HepG2 (cell line): ENCODE measurements at regions not wholly inside any gene's neighbourhood (a gene's known extent, or its start where the extent isn't known, plus 50 kb on each side); places are given as distances from the start of the nearest gene placed in this dataset.

Experiments
- ATAC-seq: fragments of 200-7000 bp; cut with Tn5 transposase; 3 replicates; pipeline ENCODE4 v1.9.1; 2020; ENCODE audit warnings: mild to moderate bottlenecking, moderate library complexity
- BruUV-seq: library from RNA; stranded (reverse); fragments of 400-500 nt; replicated peaks from 2 replicates; lab custom pipeline; 2021; lab: Mats Ljungman, UMichigan
- CTCF ChIA-PET: fragments of 300-600 bp; formaldehyde crosslinking; extraction: SDS; loops from one replicate; lab custom pipeline; 2021; ENCODE audit warnings: low total read pairs, inconsistent platforms, low intra/inter-chr PET ratio; lab: Yijun Ruan, JAX
- POLR2A ChIA-PET: fragments of 350-600 bp; sonication (Branson Sonifier 250); formaldehyde crosslinking; loops from one replicate; lab custom pipeline; 2020; ENCODE audit warnings: antibody characterized with exemption, inconsistent platforms; lab: Yijun Ruan, JAX
- DNase-seq: peaks from one replicate; pipeline ENCODE4 v3.0.0-alpha.2; 2015; ENCODE audit warnings: low spot score
- FAIRE-seq: peaks from 3 replicates; lab custom pipeline; 2011; peaks lifted over from hg19 to GRCh38; lab: Jason Lieb, UNC
- H2AFZ ChIP-seq: one replicate; pipeline ENCODE4 v1.6.1; 2011; ENCODE audit warnings: low read length, inconsistent platforms
- H3K27ac ChIP-seq: fragments of 300-600 bp; 3 replicates; pipeline ENCODE4 v1.8.0; 2011; ENCODE audit warnings: mixed run types, mild to moderate bottlenecking, mixed read lengths, low read length, inconsistent platforms; ENCODE audit not compliant: insufficient read depth; ENCODE audit errors: extremely low read length
- H3K27me3 ChIP-seq, 2 experiments: fragments of 200-600 bp in 1 of 2; 2 replicates in 1 of 2; 3 replicates in 1 of 2; pipeline versions ENCODE4 v1.6.0 to v1.8.0; 2011; ENCODE audit warnings: low read length in 2 of 2, mild to moderate bottlenecking in 2 of 2, moderate library complexity in 2 of 2, inconsistent platforms in 1 of 2; ENCODE audit not compliant: insufficient read depth in 2 of 2, control insufficient read depth in 1 of 2
- H3K36me3 ChIP-seq, 2 experiments: fragments of 200-600 bp in 1 of 2; replicated peaks in 1 of 2; 2 replicates in 1 of 2; 3 replicates in 1 of 2; pipeline versions ENCODE4 v1.5.1 to v1.8.0; 2011; ENCODE audit warnings: low read length in 2 of 2, inconsistent platforms in 1 of 2; ENCODE audit not compliant: insufficient read depth in 2 of 2, control insufficient read depth in 1 of 2
- H3K4me1 ChIP-seq: 2 replicates; pipeline ENCODE4 v1.5.1; 2012; ENCODE audit warnings: low read length, inconsistent platforms; ENCODE audit not compliant: insufficient read depth
- H3K4me2 ChIP-seq: 2 replicates; pipeline ENCODE4 v1.6.0; 2011; ENCODE audit warnings: low read depth, low read length, inconsistent platforms
- H3K4me3 ChIP-seq, 3 experiments: fragments of 200-600 bp in 1 of 3; sonication (generic), shearing (Covaris generic) in 1 of 3; replicated peaks in 1 of 3; 2 replicates each; pipeline ENCODE4 v1.5.1; 2011 to 2016; ENCODE audit warnings: low read length in 3 of 3, inconsistent platforms in 2 of 3, low read depth in 2 of 3, mild to moderate bottlenecking in 2 of 3, control low read depth in 1 of 3, mixed read lengths in 1 of 3; ENCODE audit not compliant: insufficient read depth in 1 of 3
- H3K79me2 ChIP-seq: one replicate; pipeline ENCODE4 v1.6.1; 2011; ENCODE audit warnings: low read length, inconsistent platforms; ENCODE audit not compliant: insufficient read depth
- H3K9ac ChIP-seq: 2 replicates; pipeline ENCODE4 v1.6.0; 2011; ENCODE audit warnings: mild to moderate bottlenecking, low read depth, low read length, inconsistent platforms; ENCODE audit not compliant: insufficient read depth
- H3K9me3 ChIP-seq: 2 replicates; pipeline ENCODE4 v1.5.1; 2012; ENCODE audit warnings: mild to moderate bottlenecking, low read length
- H4K20me1 ChIP-seq: 2 replicates; pipeline ENCODE4 v1.6.0; 2011; ENCODE audit warnings: inconsistent platforms, mild to moderate bottlenecking, low read length, moderate library complexity; ENCODE audit not compliant: insufficient read depth
- CAMTA2 ChIP-seq: sonication (generic); formaldehyde crosslinking; IDR thresholded peaks from 2 replicates; pipeline ENCODE4 v1.4.0; 2020; ENCODE audit warnings: mild to moderate bottlenecking, missing genetic modification reagents, borderline replicate concordance
- IRF2 ChIP-seq: IDR thresholded peaks from 2 replicates; pipeline ENCODE4 v1.6.1; 2018; ENCODE audit warnings: missing genetic modification reagents, missing compliant biosample characterization
- NCOA5 ChIP-seq: sonication (generic); formaldehyde crosslinking; IDR thresholded peaks from 2 replicates; pipeline ENCODE4 v1.4.0; 2020; ENCODE audit warnings: missing genetic modification reagents
- NR2F2 ChIP-seq: IDR thresholded peaks from 2 replicates; pipeline ENCODE4 v1.6.1; 2012; ENCODE audit warnings: low read depth, inconsistent platforms, borderline replicate concordance
- RAD21 ChIP-seq: fragments of 450-650 bp; formaldehyde crosslinking; IDR thresholded peaks from 2 replicates; pipeline ENCODE4 v1.5.0; 2020; ENCODE audit warnings: mild to moderate bottlenecking
- RARG ChIP-seq: sonication (generic); formaldehyde crosslinking; IDR thresholded peaks from 2 replicates; pipeline ENCODE4 v1.4.0; 2020; ENCODE audit warnings: low read depth, mild to moderate bottlenecking, missing genetic modification reagents
- RNF219 ChIP-seq: sonication (generic); formaldehyde crosslinking; IDR thresholded peaks from 2 replicates; pipeline ENCODE4 v1.5.0; 2020; ENCODE audit warnings: mild to moderate bottlenecking, missing genetic modification reagents
- SP5 ChIP-seq: IDR thresholded peaks from 2 replicates; pipeline ENCODE4 v1.6.1; 2016; ENCODE audit warnings: low read depth, borderline replicate concordance
- ZBTB39 ChIP-seq: sonication (generic); formaldehyde crosslinking; IDR thresholded peaks from 2 replicates; pipeline ENCODE4 v1.5.0; 2020; ENCODE audit warnings: missing genetic modification reagents
- ZMYM2 ChIP-seq: sonication (generic); formaldehyde crosslinking; IDR thresholded peaks from 2 replicates; pipeline ENCODE4 v1.8.0; 2022; ENCODE audit warnings: mild to moderate bottlenecking, missing genetic modification reagents
- ZNF160 ChIP-seq: sonication (generic); formaldehyde crosslinking; IDR thresholded peaks from 2 replicates; pipeline ENCODE4 v1.8.0; 2022; ENCODE audit warnings: mild to moderate bottlenecking, inconsistent platforms, missing genetic modification reagents
- ZNF3 ChIP-seq: IDR thresholded peaks from 2 replicates; pipeline ENCODE4 v1.7.0; 2017; ENCODE audit warnings: inconsistent platforms
- ZNF713 ChIP-seq: sonication (generic); formaldehyde crosslinking; IDR thresholded peaks from 2 replicates; pipeline ENCODE4 v1.4.0; 2020; ENCODE audit warnings: mild to moderate bottlenecking, missing genetic modification reagents
- ZSCAN29 ChIP-seq: sonication (generic); formaldehyde crosslinking; conservative IDR thresholded peaks from 2 replicates; pipeline ENCODE4 v1.4.0; 2020; ENCODE audit warnings: mild to moderate bottlenecking, missing genetic modification reagents
- WGBS: methylation state at CpG from one replicate; pipeline ENCODE4 v1.1.6; 2017; ENCODE audit warnings: low lambda C conversion rate; 5-methylcytosine and 5-hydroxymethylcytosine counted together
- in situ Hi-C: cut with HindIII; loops from 2 replicates; pipeline ENCODE4 v1.10.0; 2017; ENCODE audit warnings: low pct_unique_long_range_greater_than_20kb; ENCODE audit not compliant: extremely low pct_ligation_motif_present
- intact Hi-C: fragments of 100-400 bp; cut with micrococcal nuclease; formaldehyde crosslinking; loops from one replicate; pipeline ENCODE4 v1.10.0; 2022; ENCODE audit not compliant: unreplicated experiment
- TF ChIP-seq, protein P1 (sequence below): sonication (generic); formaldehyde crosslinking; IDR thresholded peaks from 2 replicates; pipeline ENCODE4 v1.4.0; 2020; ENCODE audit warnings: low read depth, missing genetic modification reagents

GRCh38 chr2:67076239-67076624 lies 320.9 kb upstream of the ETAA1 start:
- Histone ChIP-seq H3K27ac (no peak overlapping the region), H4K20me1 (no peaks in the 10 kb centered on the region), H2AFZ (no peak overlapping the region), H3K27me3 (no peaks in the 10 kb centered on the region), H3K9me3 (peaks cover 94% of the 10 kb centered on the region), H3K4me3 (no peak overlapping the region), H3K4me2 (no peak overlapping the region), H3K36me3 (no peaks in the 10 kb centered on the region), H3K9ac (no peak overlapping the region), H3K4me1 (no peaks in the 10 kb centered on the region), H3K79me2 (no peaks in the 10 kb centered on the region)
- FAIRE-seq (no peak), ATAC-seq (no peak), DNase-seq (no peak)
- ChIA-PET CTCF (no interaction called here), POLR2A (no interaction called here)
- in situ Hi-C loops (no loop called here), intact Hi-C loops (no loop called here)
- BruUV-seq = no TSS peak
- TF ChIP-seq RNF219 (CRISPR knock-in tag) = no peak
- TF ChIP-seq RAD21 = no peak
- TF ChIP-seq ZSCAN29 (CRISPR knock-in tag) = no peak
- TF ChIP-seq IRF2 (CRISPR knock-in tag) = no peak
- no peak for TF ChIP-seq ZNF713 (CRISPR knock-in tag)
- no peak for TF ChIP-seq ZNF160 (CRISPR knock-in tag)
- TF ChIP-seq SP5 (CRISPR knock-in tag) = no peak
- TF ChIP-seq, protein P1, sequence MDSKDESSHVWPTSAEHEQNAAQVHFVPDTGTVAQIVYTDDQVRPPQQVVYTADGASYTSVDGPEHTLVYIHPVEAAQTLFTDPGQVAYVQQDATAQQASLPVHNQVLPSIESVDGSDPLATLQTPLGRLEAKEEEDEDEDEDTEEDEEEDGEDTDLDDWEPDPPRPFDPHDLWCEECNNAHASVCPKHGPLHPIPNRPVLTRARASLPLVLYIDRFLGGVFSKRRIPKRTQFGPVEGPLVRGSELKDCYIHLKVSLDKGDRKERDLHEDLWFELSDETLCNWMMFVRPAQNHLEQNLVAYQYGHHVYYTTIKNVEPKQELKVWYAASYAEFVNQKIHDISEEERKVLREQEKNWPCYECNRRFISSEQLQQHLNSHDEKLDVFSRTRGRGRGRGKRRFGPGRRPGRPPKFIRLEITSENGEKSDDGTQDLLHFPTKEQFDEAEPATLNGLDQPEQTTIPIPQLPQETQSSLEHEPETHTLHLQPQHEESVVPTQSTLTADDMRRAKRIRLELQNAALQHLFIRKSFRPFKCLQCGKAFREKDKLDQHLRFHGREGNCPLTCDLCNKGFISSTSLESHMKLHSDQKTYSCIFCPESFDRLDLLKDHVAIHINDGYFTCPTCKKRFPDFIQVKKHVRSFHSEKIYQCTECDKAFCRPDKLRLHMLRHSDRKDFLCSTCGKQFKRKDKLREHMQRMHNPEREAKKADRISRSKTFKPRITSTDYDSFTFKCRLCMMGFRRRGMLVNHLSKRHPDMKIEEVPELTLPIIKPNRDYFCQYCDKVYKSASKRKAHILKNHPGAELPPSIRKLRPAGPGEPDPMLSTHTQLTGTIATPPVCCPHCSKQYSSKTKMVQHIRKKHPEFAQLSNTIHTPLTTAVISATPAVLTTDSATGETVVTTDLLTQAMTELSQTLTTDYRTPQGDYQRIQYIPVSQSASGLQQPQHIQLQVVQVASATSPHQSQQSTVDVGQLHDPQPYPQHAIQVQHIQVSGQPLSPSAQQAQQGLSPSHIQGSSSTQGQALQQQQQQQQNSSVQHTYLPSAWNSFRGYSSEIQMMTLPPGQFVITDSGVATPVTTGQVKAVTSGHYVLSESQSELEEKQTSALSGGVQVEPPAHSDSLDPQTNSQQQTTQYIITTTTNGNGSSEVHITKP (CRISPR knock-in tag) = no peak
- no peak for TF ChIP-seq ZBTB39
- TF ChIP-seq NR2F2 = no peak
- no peak for TF ChIP-seq CAMTA2 (CRISPR knock-in tag)
- no peak for TF ChIP-seq ZNF3 (CRISPR knock-in tag)
- no peak for TF ChIP-seq RARG (CRISPR knock-in tag)
- no peak for TF ChIP-seq NCOA5 (CRISPR knock-in tag)
- TF ChIP-seq ZMYM2 = no peak
- WGBS = 14% methylated on average over 1 of the region's 1 CpG
